MCF 10A (cell line): ENCODE measurements at regions not wholly inside any gene's neighbourhood (a gene's known extent, or its start where the extent isn't known, plus 50 kb on each side); places are given as distances from the start of the nearest gene placed in this dataset.

Source experiments
- BruUV-seq: library from RNA; stranded (reverse); fragments of 400-500 nt; replicated peaks from 2 replicates; lab custom pipeline; 2021; lab: Mats Ljungman, UMichigan
- CTCF ChIA-PET: fragments of 300-600 bp; sonication (Branson Sonifier 250); formaldehyde crosslinking; extraction: SDS; loops from one replicate; lab custom pipeline; 2021; ENCODE audit warnings: antibody characterized with exemption, inconsistent platforms; lab: Yijun Ruan, JAX
- POLR2A ChIA-PET: fragments of 300-600, 350-650 bp; sonication (Branson Sonifier 250); formaldehyde crosslinking; extraction: SDS; loops from one replicate; lab custom pipeline; 2020; ENCODE audit warnings: antibody characterized with exemption, inconsistent platforms; lab: Yijun Ruan, JAX
- DNase-seq: peaks from one replicate; pipeline ENCODE4 v3.0.0-alpha.2; 2018; ENCODE audit not compliant: unreplicated experiment
- H3K27ac Mint-ChIP-seq: one replicate; pipeline ENCODE4 v1.8.0; 2022; ENCODE audit warnings: mild to moderate bottlenecking, low read depth, mixed read lengths; ENCODE audit not compliant: unreplicated experiment
- H3K27me3 Mint-ChIP-seq: one replicate; pipeline ENCODE4 v1.8.0; 2022; ENCODE audit warnings: mixed read lengths; ENCODE audit not compliant: insufficient read depth, unreplicated experiment
- H3K36me3 Mint-ChIP-seq: one replicate; pipeline ENCODE4 v1.8.0; 2022; ENCODE audit warnings: mild to moderate bottlenecking, moderate library complexity, mixed read lengths; ENCODE audit not compliant: insufficient read depth, unreplicated experiment
- H3K4me1 Mint-ChIP-seq: one replicate; pipeline ENCODE4 v1.8.0; 2022; ENCODE audit warnings: mixed read lengths; ENCODE audit not compliant: insufficient read depth, unreplicated experiment
- H3K4me3 Mint-ChIP-seq: one replicate; pipeline ENCODE4 v1.8.0; 2022; ENCODE audit warnings: mild to moderate bottlenecking, moderate library complexity, mixed read lengths; ENCODE audit not compliant: unreplicated experiment
- H3K9me3 Mint-ChIP-seq: one replicate; pipeline ENCODE4 v1.8.0; 2022; ENCODE audit warnings: mixed read lengths; ENCODE audit not compliant: unreplicated experiment
- CTCF ChIP-seq: fragments of 200-600 bp; IDR thresholded peaks from one replicate; pipeline ENCODE4 v1.8.0; 2022; ENCODE audit warnings: antibody characterized with exemption, mild to moderate bottlenecking; ENCODE audit not compliant: unreplicated experiment
- intact Hi-C: fragments of 100-400 bp; cut with micrococcal nuclease; formaldehyde crosslinking; loops from 2 replicates; pipeline ENCODE4 v1.14.1; 2022

- no TSS peak for BruUV-seq
These were observed 200.5 kb upstream of the RND3 start for GRCh38 chr2:150688016-150688415.

GRCh38 chr2:150686391-150686790 is 198.9 kb upstream of the RND3 start:
- no peaks in the 10 kb centered on the region for H3K4me1 Mint-ChIP-seq
- TF ChIP-seq CTCF, result no peak
- BruUV-seq, result no TSS peak
- H3K27ac Mint-ChIP-seq, result no peak overlapping the region
- no peaks in the 10 kb centered on the region for H3K9me3 Mint-ChIP-seq
- H3K4me3 Mint-ChIP-seq, result no peak overlapping the region
- no peaks in the 10 kb centered on the region for H3K27me3 Mint-ChIP-seq
- no peak for DNase-seq
- H3K36me3 Mint-ChIP-seq, result no peaks in the 10 kb centered on the region
- ChIA-PET POLR2A (interaction anchor here (0.9 kb wide), 1 partner anchor 64 kb away, joined by 3 read pairs; no protein-coding TSS in a partner anchor), CTCF (no interaction called here)
- intact Hi-C loops, result no loop called here

More at GRCh38 chr2:150688016-150688415, 200.5 kb upstream of the RND3 start:
- POLR2A ChIA-PET, result interaction anchor here (0.6 kb wide), 1 partner anchor 500 kb away, joined by 3 read pairs; no protein-coding TSS in a partner anchor
- TF ChIP-seq CTCF, result no peak
- Mint-ChIP-seq H3K36me3 (no peaks in the 10 kb centered on the region), H3K27me3 (no peaks in the 10 kb centered on the region), H3K9me3 (no peaks in the 10 kb centered on the region), H3K4me3 (no peak overlapping the region), H3K4me1 (no peaks in the 10 kb centered on the region), H3K27ac (no peak overlapping the region)
- no peak for DNase-seq
- CTCF ChIA-PET, result no interaction called here
- intact Hi-C loops, result no loop called here

GRCh38 chr2:150681120-150681804 is 193.8 kb upstream of the RND3 start:
- CTCF ChIA-PET, result interaction anchor here (0.7 kb wide), 1 partner anchor 13 kb away, joined by 3 read pairs; no protein-coding TSS in a partner anchor
- POLR2A ChIA-PET, result interaction anchor here (0.8 to 1.0 kb wide), 3 partner anchors 10 to 29 kb away, joined by 3 read pairs; no protein-coding TSS in a partner anchor
- peak; percentile 19 for DNase-seq
- Mint-ChIP-seq H3K4me3 (no peak overlapping the region), H3K36me3 (peaks cover 6% of the 10 kb centered on the region), H3K9me3 (no peaks in the 10 kb centered on the region), H3K4me1 (no peaks in the 10 kb centered on the region), H3K27ac (peak overlapping the region; percentile 50), H3K27me3 (no peaks in the 10 kb centered on the region)
- no peak for TF ChIP-seq CTCF
- intact Hi-C loops, result no loop called here
- BruUV-seq, result no TSS peak

GRCh38 chr2:150679456-150680120 is 192.1 kb upstream of the RND3 start:
- DNase-seq, result no peak
- H3K36me3 Mint-ChIP-seq, result peaks cover 6% of the 10 kb centered on the region
- no TSS peak for BruUV-seq
- ChIA-PET POLR2A (interaction anchor here (1.5 kb wide), 1 partner anchor 11 kb away, joined by 3 read pairs; no protein-coding TSS in a partner anchor), CTCF (interaction anchor here (0.6 kb wide), 2 partner anchors 91 to 560 kb away, joined by 3 to 4 read pairs; no protein-coding TSS in a partner anchor)
- intact Hi-C loops, result no loop called here
- no peak for TF ChIP-seq CTCF
- H3K4me1 Mint-ChIP-seq, result no peaks in the 10 kb centered on the region
- H3K27me3 Mint-ChIP-seq, result no peaks in the 10 kb centered on the region
- H3K9me3 Mint-ChIP-seq, result no peaks in the 10 kb centered on the region
- H3K4me3 Mint-ChIP-seq, result no peak overlapping the region
- H3K27ac Mint-ChIP-seq, result no peak overlapping the region
